AG20443 (cell line): ENCODE measurements at regions not wholly inside any gene's neighbourhood (a gene's known extent, or its start where the extent isn't known, plus 50 kb on each side); places are given as distances from the start of the nearest gene placed in this dataset.
"Not testable (repeated sequence)": the region's sequence is repeated elsewhere in the genome, so short reads cannot be mapped to it uniquely, and the experiment has no call there.

Source experiments
- DNase-seq: peaks from one replicate; pipeline ENCODE4 v3.0.0; 2012; ENCODE audit warnings: low spot score, mixed read lengths

GRCh38 chrX:2572740-2573139 lies 72.0 kb upstream of the DHRSX start:
- DNase-seq: peak; percentile 79

DNA sequence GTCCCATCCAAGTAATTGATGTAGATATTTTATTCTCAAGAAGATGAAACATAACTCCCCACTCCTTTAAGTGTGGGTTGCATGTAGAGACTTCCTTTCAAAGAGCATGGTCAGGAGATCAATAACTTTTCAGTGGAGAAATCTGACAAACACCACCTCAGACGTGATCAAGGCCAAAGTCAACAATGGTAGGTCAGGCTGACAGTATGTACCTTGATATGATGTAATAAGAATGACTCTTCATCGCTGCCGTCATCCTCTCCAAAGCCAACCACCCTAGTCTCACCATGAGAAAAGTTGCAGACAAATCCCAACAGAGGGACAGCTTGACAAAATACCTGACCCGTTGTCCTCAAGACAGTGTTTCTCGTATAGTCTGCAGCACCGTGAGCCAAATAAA lies 67.3 kb upstream of the DHRSX start:
- DNase-seq: no peak

- no peak for DNase-seq
Measured at GRCh38 chrX:2566055-2566454, 65.3 kb upstream of the DHRSX start.

DNA sequence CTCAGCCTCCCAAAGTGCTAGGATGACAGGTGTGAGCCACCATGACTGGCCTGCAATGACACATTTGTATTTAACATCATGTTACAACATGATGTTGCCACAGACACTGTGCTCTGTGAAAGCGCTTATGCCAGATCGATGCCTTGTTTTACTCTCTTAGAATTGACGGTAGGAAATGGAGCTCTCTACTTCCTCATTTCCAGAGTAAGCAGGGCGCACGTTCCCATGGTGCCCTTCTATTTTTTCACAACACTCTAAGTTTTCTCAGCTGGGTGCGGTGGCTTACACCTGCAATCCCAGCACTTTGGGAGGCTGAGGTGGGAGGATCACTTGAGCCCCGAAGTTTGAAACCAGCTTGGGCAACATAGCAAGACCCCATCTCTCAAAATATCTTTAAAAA lies 60.7 kb upstream of the DHRSX start:
- no peak for DNase-seq

GRCh38 chrX:2559124-2559523 lies 58.3 kb upstream of the DHRSX start:
- DNase-seq: peak; percentile 41

GRCh38 chrX:2554891-2555290 lies 54.1 kb upstream of the DHRSX start:
- no peak for DNase-seq

- not testable (repeated sequence) for DNase-seq
Measured at GRCh38 chrX:2554066-2554465, 53.3 kb upstream of the DHRSX start.

DNA sequence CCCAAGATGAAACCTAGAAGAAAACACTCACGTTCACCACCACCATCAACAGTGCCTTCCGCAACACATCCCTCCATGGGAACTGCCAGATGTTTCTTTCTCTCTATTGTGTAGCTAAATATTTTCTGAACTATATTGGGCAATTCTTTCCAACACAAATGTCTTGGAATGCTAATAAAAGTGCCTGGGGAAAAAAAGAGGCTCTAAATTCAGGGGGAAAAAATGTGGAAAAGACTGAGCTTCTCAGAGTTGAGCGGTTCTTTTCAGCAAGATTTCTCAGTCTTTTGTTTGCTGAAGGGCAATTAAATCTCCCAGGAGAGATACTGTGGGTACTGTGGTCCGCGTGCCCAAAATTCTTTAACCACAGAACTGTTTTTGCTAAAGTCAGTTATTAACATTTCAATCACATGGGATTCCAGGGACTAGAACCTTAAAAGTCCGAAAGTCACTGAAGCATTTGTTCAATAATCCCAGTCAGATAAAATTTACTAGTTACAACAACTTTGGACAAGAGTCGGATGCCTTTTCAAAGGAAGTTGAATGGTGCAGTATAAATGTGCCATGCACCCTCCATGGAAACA lies 51.9 kb upstream of the DHRSX start:
- DNase-seq: peak; percentile 76

- no peak for DNase-seq
Measured at GRCh38 chrX:2550328-2551020, 49.7 kb upstream of the DHRSX start.
